ENCODE measurements at regions not wholly inside any gene's neighbourhood (a gene's known extent, or its start where the extent isn't known, plus 50 kb on each side); places are given as distances from the start of the nearest gene placed in this dataset.

DNA sequence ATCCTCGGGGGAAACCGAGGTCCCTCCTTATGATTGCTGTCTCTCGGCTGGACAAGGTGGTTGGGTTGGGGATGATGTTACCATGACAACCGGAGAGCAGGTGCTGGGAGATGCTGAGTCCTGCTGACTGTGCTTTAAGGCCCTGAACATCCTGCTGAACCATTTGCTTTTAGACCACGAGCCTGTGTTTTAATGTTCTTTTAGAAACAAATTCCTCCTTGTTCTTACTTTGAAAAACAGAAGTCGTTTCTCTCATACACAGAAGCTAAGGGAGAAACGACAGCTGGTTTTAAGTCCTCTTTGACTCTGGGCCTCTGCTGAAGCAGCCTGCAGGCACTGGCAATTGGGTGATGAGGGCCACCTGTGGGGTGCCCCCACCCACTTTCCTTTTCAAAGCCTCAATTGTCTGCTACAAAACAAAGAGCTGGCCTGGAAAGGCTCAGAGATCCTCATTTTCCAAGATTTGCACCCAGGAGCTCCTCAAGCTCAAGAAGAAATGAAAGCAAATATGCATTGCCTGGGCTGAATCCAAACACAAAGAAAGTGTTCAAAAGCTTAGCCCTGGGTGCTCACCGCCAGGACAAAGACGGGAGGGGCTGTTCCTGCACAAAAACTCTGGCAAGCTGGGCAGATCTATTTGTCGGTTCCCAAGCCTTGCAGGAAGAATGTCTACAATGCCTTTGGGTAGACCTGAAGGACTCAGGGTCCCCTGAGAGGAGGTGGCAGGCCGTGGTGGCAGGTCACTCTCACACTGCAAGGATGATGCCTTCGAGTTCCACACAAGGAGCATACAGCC is 90.0 kb upstream of the CLMN start:
- DNase-seq: no peak

DNA sequence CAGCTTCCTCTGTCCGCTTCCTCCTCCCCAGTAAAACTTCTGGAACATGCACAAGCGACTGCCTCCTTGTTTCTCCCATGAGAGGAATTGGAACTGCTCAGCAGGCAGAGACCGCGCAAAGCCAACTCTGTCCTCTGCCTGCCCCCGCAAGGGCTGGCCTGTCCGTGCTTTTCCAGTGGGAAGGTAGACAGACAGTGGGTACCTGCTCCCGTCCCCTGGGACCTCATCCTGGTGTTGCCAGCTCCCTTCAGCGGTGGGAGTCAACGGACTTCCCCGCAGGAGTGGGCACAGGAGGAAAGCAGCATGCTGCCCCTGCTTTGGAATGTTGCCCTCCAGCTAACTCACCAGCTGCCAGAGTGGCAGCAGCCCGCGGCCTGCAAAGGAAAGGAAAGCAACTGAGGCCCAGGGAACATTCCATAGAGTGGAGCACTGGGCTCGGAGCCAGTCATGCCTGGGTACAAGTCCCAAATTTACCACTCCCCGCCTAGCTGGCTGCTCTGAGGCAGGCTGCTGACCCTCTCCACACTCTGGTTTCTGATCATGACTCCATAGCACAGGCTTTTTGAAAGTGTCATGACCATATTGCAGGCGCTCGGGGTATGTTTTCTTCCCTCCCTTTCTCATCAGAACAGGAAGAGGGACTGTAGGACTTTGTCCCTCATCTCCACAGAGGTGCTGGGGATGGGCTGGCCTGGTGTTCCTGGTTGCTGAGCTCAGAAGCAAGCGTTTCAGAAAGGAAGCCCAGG is 89.2 kb upstream of the CLMN start:
- DNase-seq: no peak

DNA sequence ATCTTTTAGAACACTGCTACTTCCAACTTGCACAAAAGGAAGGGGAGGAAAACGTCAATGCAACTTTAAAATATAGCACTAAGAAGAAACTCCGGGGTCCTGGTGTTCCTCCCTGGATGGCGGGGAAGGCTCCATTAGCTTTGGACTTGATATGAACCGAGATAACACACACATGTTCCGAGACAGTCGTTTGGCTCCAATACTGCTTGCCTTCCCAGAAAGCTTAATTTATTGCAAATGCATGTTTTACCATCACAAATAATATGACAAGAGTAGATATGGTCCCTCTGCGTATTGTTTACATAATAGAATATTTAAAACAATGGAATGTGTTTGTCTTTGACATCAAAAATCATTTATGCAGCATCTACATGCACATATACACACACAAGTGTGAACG is 87.6 kb upstream of the CLMN start:
- no peak for DNase-seq

DNA sequence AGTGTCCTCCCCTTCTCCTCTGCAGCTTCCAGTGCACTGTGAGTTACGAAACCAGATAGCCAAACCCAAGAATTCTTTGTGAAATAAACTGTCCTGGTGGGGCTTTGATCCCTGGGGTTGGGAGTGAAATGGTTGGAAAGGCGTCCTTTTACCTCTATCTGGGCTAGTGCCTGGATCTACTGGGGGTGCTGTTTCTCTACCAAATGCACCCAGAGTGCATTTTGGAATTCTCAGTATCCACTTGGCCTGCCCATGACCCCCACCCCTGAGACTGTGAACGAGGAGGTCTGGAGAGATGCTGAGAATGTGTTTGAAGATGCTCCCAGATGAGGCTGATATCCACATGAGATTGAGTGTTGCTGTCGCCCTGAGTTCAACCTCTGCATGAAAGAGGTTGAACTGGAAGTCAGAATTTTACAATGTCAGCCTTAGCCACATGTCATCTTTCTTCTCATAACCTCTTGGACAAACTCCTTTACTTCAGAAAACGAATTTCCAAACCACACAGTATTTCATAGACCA is 87.1 kb upstream of the CLMN start:
- DNase-seq: no peak

DNA sequence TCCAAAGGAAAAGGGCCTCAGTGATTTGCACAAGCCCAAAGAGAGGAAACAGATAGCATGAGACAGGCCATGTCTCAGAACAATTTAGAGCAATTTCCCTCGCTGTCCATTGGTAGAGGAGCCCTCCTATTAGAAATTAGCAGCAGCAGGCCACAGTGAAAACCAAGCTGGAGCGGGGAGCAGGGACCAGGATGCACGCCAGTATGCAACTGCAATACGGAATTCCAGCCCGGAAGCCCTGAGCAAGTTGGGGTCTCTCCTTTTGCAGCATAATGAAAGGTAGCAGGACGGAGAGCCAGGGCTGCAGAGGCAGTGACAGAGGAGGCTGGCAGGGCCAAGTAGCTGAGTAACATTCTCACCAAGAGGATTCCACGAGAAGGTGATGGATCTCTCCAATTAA is 84.9 kb upstream of the CLMN start:
- DNase-seq: no peak

DNA sequence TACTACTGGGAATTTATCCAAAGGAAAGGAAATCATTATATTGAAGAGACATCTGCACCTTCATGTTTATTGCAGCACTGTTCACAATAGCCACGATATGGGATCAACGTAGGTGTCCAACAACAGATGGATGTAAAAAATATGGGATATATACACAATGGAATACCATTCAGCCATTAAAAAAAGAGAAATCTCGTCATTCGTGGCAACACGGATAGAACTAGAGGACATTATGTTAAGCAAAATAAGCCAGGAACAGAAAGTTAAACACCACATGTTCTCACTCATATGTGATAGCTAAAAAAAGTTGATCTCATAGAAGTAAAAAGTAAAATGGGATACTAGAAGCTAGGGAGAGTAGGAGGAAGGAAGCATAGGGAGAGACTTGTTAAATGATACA is 82.9 kb upstream of the CLMN start:
- no peak for DNase-seq

DNA sequence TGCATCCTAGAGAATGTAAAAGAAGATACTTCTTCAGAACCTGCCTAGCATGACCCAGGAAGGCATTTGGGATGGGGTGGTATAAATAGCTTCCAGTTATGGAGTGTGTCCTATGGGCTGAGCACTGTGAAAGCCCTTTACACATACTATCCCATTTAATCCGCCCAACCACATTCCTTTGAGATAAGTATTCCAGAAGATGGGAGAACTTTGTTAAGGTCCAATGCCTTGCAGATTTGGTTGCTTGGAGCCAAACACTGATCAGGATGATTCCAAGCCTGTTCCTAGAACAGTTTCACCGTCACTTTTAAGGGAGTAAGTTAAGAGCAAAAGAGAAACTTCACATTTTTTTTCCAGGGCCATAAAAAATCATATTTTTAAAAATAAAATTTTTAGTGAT is 82.5 kb upstream of the CLMN start:
- no peak for DNase-seq

DNA sequence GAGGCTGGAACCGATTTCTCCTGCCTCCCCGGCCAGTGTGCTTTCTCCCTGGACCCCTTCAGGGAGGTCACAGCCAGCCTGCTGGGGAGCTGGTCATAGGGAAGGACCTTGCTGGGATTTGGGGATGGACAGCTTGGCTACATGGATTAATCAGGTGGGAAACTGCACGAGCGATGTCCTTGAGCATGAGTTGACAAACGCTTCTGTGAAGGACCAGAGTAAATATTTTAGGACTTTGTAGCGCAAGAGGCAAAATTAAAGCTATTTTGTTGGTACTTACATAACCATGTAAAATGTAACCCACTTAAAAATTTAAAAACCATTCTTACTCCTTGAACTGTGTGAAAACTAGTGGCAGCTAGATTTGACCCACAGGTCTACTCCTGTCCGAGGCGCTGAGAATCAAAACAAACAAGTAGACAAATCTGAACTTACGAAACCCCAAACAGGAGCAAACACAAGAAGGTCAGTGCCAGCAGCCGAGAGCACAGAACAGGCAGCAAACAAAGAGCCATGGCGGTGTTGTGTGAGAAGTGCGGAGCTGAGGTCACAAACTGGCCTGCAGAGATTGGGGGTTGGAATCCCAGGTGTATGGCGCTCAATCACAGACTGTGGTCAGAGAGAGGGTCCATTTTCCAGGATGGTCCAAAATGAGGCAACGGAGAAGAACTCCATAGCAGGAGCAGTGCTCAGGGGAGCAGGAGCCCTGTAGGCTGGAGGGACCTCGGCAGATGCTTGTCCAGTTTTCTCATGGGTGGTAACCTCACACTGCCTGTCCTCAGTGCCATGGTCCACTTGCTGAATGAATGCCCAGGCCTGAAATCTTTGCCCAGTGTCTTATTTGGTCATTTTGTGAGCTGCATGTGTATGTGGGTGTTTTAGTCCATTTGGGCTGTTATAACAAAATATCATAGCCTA is 79.2 kb upstream of the CLMN start:
- DNase-seq: no peak

DNA sequence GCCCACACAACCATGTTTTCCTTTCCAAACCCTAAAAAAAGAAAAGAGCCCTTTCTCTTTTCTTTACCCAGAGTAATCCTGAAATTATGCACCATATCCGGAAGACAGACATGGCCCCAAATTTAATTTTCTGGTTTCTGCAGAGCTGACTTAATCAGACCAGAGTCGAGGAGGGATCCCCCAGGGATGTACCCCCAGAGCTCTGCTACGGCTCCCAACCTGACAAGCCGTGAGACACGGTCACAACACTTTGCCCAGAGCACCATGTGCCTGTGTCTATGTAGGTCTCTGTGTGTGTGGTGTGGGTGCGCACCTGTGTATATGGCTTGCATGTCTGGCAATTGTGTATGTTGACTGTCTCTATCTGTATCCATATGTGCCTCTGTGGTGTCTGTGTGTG is 77.6 kb upstream of the CLMN start:
- DNase-seq: no peak

DNA sequence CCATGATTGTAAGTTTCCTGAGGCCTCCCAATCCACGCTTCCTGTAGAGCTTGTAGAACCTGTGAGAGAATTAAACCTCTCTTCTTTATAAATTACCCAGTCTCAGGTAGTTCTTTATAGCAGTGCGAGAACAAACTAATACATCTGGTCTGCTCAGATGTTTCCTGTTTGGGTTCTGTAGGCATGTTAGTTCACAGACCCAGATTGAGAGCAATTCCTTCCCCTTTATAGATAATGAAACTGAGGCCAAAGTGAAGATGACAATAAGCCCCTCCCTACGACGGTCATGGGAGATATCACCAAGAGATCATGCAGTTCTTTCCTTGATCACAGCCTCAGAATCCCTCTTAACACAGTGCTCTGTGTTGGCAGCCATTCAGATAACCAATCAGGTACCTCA is 76.5 kb upstream of the CLMN start:
- no peak for DNase-seq

DNA sequence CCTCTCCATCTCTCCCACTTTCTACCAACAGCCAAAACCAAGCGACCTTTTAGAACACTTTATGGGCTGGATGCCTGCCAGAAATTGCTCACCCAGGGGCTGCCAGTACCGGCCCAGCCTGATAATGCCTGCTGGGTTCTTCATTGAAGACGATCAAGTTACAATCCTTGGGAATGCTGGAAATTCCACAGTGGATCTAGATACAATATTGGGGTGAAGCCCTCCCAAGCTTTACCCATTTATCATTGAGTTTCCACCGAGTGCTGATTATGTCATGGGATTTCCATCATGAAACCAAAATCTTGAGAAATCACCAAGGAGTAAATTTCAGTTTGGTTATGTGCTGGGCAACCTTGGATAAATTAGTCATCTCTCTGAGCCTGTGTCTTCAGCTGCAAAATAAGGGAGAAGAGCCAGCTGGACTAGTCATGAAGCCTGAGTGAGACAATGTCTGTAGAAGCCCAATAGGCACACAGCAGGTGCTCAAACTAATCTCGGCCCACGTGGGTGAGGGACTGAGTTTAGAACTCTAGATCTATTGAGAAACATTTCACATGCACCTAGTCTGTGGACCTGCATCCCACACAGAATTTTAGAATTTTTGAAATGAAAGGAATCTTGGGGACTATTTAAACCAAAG is 75.5 kb upstream of the CLMN start:
- DNase-seq: no peak

DNA sequence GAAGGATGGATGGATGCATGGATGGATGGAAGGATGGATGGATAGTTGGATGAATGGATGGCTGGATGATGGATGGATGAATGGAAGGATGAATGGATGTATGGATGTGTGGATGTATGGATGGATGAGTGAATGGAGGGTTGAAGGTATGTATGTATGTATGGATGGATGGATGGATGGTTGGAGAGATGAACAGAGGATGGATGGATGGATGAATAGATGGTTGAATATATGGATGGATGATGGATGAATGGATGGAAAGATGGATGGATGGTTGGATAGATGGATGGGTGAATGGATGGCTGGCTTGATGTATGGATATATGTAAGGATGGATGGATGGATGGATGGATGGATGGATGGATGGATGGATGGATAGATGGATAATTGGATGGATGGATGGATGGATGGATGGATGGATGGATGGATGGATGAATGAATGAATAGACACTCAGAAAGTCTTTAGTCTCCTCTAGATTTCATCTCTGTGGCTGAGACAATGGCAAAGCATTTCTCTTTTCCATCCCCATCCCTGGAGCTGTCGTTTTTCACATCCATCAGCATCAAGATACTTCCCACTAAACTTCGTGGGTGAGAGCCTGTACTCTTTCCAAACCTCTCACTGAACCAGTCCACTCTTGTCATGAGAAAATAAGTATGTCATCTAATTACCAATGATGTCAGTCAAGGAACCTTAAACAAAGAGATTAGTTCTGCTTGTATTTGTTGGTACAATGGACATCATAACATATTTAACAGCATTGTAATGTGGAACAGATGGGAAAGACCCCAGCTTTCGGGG is 74.8 kb upstream of the CLMN start:
- DNase-seq: no peak

DNA sequence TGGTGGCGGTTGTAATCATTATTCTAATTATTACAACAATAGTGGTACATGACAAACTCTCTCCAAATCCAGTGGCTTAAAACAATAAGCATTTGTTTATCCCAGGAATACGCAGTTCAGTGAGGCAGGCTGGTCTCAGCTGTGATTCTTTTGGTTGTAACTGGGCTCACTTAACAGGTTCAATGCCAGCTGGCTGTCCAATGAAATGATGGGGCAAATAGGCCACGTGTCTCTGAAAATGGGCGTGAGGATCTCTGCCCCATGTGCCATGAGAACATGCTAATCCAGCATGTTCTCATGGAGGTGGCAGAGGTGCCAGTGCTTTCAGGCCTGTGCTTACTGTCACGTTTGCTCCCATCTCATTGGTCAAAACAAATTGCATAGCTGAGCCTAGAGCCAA is 73.1 kb upstream of the CLMN start:
- DNase-seq: no peak

DNA sequence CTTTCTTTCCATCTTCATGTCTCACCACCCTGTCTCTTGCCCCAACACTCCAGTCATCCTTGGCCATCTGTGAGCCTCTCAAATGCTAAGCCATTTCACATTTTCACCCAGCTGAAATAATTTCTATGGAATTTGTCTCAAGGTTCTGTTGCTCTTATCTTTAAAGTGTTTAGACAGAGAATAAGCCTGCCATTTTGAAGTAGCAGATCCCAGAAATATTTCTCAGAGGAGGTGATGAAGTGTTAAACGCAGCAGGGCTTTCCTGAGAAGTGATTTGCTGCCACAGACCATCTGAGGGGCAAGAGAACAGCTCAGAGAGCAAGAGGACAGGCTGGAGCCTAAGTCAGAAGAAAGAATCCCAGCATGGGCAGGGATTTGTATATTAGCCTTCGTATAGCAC is 71.6 kb upstream of the CLMN start:
- no peak for DNase-seq

DNA sequence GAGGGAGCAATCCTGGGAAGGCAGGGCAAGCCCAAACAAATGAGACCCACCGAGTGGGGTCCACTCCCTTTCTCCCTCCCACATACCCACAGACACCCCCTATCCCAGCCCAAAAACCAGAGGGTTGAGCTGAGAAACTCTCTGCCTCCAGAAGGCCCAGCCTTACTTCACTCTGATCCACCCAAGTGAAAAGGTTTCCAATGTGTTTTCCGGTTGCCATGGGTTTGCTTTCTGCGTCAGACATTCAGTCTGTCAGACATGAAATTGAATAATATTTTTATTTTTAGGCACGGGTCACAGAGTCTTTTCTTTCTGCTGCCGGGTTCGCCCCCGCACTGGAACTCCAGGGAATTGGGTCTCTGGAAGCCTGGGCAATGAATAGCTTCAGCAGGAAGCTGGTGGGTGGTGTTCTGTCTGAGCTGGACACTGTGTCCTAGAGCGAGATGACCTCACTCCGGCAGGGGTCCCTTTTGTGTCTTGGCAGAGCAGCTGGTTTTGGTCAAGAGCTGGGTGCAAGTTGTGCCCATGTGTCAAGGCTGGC is 69.8 kb upstream of the CLMN start:
- DNase-seq: no peak

DNA sequence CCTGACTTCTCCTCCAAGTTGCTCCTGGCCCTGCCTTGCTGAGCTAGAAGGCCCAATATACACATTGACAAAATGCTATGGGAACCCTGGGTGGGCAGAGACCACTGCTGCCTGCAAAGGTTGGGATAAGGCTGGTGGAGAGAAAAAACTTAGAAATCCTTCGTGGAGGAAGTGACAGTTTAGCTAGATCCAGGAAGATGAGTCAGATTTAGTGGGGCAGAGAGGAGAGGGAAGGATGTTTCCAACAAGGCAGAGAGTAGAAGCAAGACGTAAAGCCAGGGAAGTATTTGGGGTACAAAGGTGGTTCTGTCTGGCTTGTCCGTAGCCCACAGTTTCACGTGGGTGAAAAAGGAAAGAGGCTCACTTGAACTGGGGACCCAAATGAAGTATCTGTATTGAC is 69.0 kb upstream of the CLMN start:
- no peak for DNase-seq

DNA sequence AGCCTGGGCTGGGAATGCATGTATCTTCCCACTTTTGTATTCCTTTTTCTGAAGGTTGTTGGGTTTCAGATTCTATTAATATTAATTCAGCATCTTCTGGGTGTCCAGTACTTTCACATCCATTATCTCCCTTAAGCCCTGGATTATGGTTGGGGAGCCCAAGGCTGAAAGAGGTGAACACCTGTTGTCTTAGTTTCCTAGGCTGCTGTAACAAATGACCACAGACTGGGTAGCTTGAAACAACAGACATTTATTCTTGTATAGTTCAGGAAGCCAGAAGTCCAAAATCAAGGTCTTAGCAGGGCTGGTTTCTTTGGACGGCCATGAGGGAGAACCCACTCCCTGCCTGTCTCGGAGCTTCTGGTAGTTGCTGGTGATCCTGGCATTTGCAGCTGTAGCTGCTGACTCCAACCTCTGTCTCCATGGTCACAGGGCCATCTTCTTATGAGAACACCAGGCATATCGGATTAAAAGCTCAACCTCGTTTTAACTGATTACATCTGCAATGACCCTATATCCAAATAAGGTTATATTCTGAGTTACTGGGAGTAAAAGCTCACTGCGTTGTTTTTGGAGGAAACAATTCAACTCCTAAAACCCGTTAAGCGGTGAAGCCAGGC is 68.2 kb upstream of the CLMN start:
- no peak for DNase-seq

DNA sequence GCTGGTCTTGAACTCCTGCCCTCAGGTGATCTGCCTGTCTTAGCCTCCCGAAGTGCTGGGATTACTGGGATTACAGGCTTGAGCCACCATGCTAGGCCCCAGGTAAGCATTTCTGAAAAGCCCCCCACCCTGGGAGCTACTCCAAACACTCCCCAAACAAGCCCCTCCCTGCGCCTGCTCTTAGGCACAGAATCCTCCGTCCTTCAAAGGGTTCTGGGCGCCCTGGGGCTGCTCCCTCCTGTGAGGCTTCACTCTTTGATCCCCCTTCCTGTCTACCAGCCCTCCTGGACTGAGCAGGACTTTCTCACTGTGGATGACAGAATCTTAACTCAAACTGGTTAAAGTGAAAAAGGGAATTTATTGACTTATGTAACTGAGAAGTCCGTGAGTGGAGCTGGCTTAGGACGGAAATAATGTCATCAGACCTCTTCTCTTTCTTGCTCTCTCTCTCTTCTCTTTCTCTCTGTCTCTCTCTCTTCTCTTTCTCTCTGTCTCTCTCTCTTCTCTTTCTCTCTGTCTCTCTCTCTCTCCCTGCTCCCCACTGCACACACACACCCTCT is 66.9 kb upstream of the CLMN start:
- no peak for DNase-seq

DNA sequence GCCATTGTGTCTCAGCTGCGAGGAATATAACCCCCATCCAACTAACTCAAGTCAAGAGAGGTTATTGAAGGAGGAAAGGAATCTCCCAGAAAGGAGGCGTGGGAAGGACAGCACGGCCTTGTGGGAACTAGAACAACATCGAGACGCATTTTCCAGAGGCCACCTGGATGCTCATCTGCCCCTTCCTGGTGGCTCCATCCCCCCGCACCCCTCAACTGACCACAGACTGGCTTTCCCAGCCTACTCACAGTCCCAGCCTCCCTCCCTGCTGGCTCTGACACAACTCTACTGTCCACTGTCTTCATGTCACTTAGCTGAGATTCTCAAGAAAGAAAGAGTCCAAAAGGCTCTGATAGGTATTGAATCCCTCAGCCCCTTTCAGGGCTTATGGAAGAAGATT is 66.0 kb upstream of the CLMN start:
- no peak for DNase-seq

DNA sequence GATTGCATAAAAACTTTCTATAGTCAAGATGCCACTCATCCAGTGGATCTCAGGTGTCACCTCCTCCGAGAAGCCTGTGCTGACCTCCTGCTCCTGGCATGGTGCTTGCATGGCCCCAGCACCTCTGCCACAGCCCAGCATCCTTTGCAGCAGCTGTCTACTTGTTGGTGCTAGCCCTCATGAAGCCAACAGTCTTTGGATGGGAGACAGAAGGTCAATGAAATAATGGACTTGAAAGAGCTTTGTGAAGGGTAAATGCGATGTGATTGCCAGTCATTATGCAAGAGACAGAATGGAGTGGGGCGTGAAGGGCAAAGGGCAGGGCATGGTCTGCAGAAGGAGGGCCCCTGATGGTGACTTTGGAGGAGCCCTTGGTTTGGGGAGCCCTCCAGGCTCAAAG is 63.0 kb upstream of the CLMN start:
- DNase-seq: no peak

DNA sequence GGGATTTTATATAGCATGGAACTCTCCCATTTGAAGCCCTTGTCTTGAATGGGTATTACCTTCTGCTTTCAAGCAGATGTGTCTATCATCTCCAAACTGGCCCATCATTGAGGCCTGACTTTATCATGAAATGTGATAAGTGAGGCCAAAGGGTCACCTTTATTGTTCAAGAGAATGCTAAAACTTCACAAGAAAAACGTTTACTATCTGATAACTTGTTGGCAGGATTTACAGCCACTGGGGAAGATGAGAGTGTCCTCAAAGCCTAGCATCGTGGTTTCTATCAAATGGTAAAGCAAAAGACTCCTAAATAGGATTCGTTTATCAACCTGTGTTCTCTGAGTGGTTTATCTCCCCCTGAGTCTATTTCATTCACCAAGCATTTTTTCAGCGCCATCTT is 62.0 kb upstream of the CLMN start:
- DNase-seq: no peak
